H1 (cell line): ENCODE measurements at regions not wholly inside any gene's neighbourhood (a gene's known extent, or its start where the extent isn't known, plus 50 kb on each side); places are given as distances from the start of the nearest gene placed in this dataset.

ENCODE experiments used
- CTCF ChIA-PET: fragments of 300-600 bp; sonication (Branson Sonifier 250); formaldehyde crosslinking; loops from one replicate; lab custom pipeline; 2021; ENCODE audit not compliant: partially characterized antibody; lab: Charles Lee
- POLR2A ChIA-PET: fragments of 300-600 bp; sonication (Branson Sonifier 250); formaldehyde crosslinking; loops from one replicate; lab custom pipeline; 2021; ENCODE audit warnings: inconsistent platforms; ENCODE audit not compliant: partially characterized antibody; lab: Charles Lee
- DNase-seq, 2 experiments: peaks; one replicate each; pipeline versions ENCODE4 v3.0.0 to v3.0.0-alpha.2; 2010 to 2022; ENCODE audit warnings: low spot score in 2 of 2, low read depth in 1 of 2, mixed read lengths in 1 of 2
- FAIRE-seq: peaks from 2 replicates; lab custom pipeline; 2011; peaks lifted over from hg19 to GRCh38; lab: Jason Lieb, UNC
- H2AFZ ChIP-seq: 2 replicates; pipeline ENCODE4 v1.8.1; 2012; ENCODE audit warnings: low read length, inconsistent platforms
- H2AK5ac ChIP-seq: 2 replicates; pipeline ENCODE4 v1.6.1; 2013; ENCODE audit warnings: low read depth, low read length
- H2BK120ac ChIP-seq: replicated peaks from 2 replicates; pipeline ENCODE3; 2013; ENCODE audit warnings: low read depth, low read length, inconsistent platforms
- H2BK12ac ChIP-seq: 2 replicates; pipeline ENCODE4 v1.6.1; 2013; ENCODE audit warnings: low read depth, low read length
- H2BK15ac ChIP-seq: 2 replicates; pipeline ENCODE4 v1.6.1; 2013; ENCODE audit warnings: low read length
- H2BK20ac ChIP-seq: 2 replicates; pipeline ENCODE4 v1.6.1; 2013; ENCODE audit warnings: low read length
- H2BK5ac ChIP-seq: 2 replicates; pipeline ENCODE4 v1.6.1; 2013; ENCODE audit warnings: low read depth, low read length
- H3K14ac ChIP-seq: 2 replicates; pipeline ENCODE4 v1.6.1; 2013; ENCODE audit warnings: inconsistent platforms; ENCODE audit not compliant: insufficient read length
- H3K18ac ChIP-seq: 2 replicates; pipeline ENCODE4 v1.6.1; 2013; ENCODE audit warnings: low read length; ENCODE audit errors: extremely low read depth
- H3K23ac ChIP-seq: 2 replicates; pipeline ENCODE4 v1.6.1; 2013; ENCODE audit warnings: inconsistent platforms; ENCODE audit not compliant: insufficient read length
- H3K23me2 ChIP-seq: 2 replicates; pipeline ENCODE4 v1.6.1; 2013; ENCODE audit warnings: low read depth, low read length
- H3K27ac ChIP-seq: 2 replicates; pipeline ENCODE4 v1.6.1; 2011; ENCODE audit warnings: low read depth, low read length, inconsistent platforms
- H3K27me3 ChIP-seq, 4 experiments: replicated peaks in 1 of 4; 1 replicate in 1 of 4; 2 replicates in 3 of 4; pipeline versions ENCODE4 v1.6.1 to v1.8.1; 2011 to 2013; ENCODE audit warnings: low read length in 3 of 4, mild to moderate bottlenecking in 3 of 4, inconsistent platforms in 2 of 4, mixed read lengths in 2 of 4, moderate library complexity in 1 of 4; ENCODE audit not compliant: control insufficient read depth in 3 of 4, insufficient read depth in 3 of 4; ENCODE audit errors: extremely low read depth in 1 of 4
- H3K36me3 ChIP-seq, 4 experiments: 2 replicates each; pipeline versions ENCODE4 v1.6.1 to v1.8.1; 2011 to 2013; ENCODE audit warnings: mild to moderate bottlenecking in 4 of 4, low read length in 3 of 4, moderate library complexity in 2 of 4, control low read depth in 1 of 4, inconsistent platforms in 1 of 4; ENCODE audit not compliant: insufficient read depth in 4 of 4, control insufficient read depth in 2 of 4
- H3K4ac ChIP-seq: replicated peaks from 2 replicates; pipeline ENCODE3; 2013; ENCODE audit warnings: low read length, low read depth, mixed read lengths, inconsistent platforms; ENCODE audit not compliant: insufficient read length
- H3K4me1 ChIP-seq, 4 experiments: replicated peaks in 1 of 4; 1 replicate in 1 of 4; 2 replicates in 3 of 4; pipeline versions ENCODE4 v1.6.1 to v1.8.1; 2011 to 2013; ENCODE audit warnings: low read length in 3 of 4, inconsistent platforms in 2 of 4, mixed read lengths in 1 of 4; ENCODE audit not compliant: insufficient read depth in 4 of 4, control insufficient read depth in 3 of 4
- H3K4me2 ChIP-seq, 2 experiments: 2 replicates each; pipeline versions ENCODE4 v1.6.1 to v1.8.1; 2011 to 2013; ENCODE audit warnings: low read depth in 2 of 2, low read length in 2 of 2, control low read depth in 1 of 2, inconsistent platforms in 1 of 2, mild to moderate bottlenecking in 1 of 2; ENCODE audit not compliant: insufficient read depth in 1 of 2
- H3K4me3 ChIP-seq, 4 experiments: fragments of 200-600, 300-600 bp in 1 of 4; sonication (generic), shearing (Covaris generic), sonication (Bioruptor Twin) in 1 of 4; 2 replicates each; pipeline versions ENCODE4 v1.5.1 to v1.8.1; 2011 to 2016; ENCODE audit warnings: low read length in 4 of 4, low read depth in 3 of 4, control low read depth in 2 of 4, inconsistent platforms in 2 of 4, mild to moderate bottlenecking in 2 of 4, mixed read lengths in 1 of 4, moderate library complexity in 1 of 4; ENCODE audit not compliant: insufficient read depth in 2 of 4; ENCODE audit errors: extremely low read depth in 1 of 4
- H3K56ac ChIP-seq: replicated peaks from 2 replicates; pipeline ENCODE3; 2013; ENCODE audit warnings: low read depth, mild to moderate bottlenecking, mixed read lengths, low read length, inconsistent platforms; ENCODE audit not compliant: insufficient read length
- H3K79me1 ChIP-seq: 2 replicates; pipeline ENCODE4 v1.6.1; 2013; ENCODE audit warnings: low read depth, low read length, control low read depth
- H3K79me2 ChIP-seq, 2 experiments: 2 replicates each; pipeline versions ENCODE4 v1.6.1 to v1.8.1; 2012 to 2013; ENCODE audit warnings: low read length in 2 of 2, mild to moderate bottlenecking in 2 of 2, inconsistent platforms in 1 of 2; ENCODE audit not compliant: insufficient read depth in 2 of 2, control insufficient read depth in 1 of 2
- H3K9ac ChIP-seq, 4 experiments: replicated peaks in 1 of 4; 1 replicate in 1 of 4; 2 replicates in 3 of 4; pipeline versions ENCODE4 v1.6.1 to v1.8.1; 2011 to 2013; ENCODE audit warnings: low read depth in 3 of 4, low read length in 3 of 4, control low read depth in 2 of 4, mild to moderate bottlenecking in 2 of 4, moderate library complexity in 2 of 4, inconsistent platforms in 1 of 4; ENCODE audit errors: extremely low read depth in 1 of 4
- H3K9me3 ChIP-seq, 2 experiments: 2 replicates each; pipeline versions ENCODE4 v1.6.1 to v1.8.1; 2012 to 2013; ENCODE audit warnings: mild to moderate bottlenecking in 2 of 2, moderate library complexity in 2 of 2, control low read depth in 1 of 2, inconsistent platforms in 1 of 2, low read depth in 1 of 2, low read length in 1 of 2, mixed read lengths in 1 of 2; ENCODE audit not compliant: insufficient read depth in 2 of 2
- H4K20me1 ChIP-seq, 2 experiments: replicated peaks in 1 of 2; 2 replicates each; pipeline versions ENCODE3 to v1.8.1; 2011 to 2013; ENCODE audit warnings: inconsistent platforms in 2 of 2, low read length in 2 of 2, mild to moderate bottlenecking in 1 of 2; ENCODE audit not compliant: insufficient read depth in 2 of 2, control insufficient read depth in 1 of 2
- H4K5ac ChIP-seq: 2 replicates; pipeline ENCODE4 v1.6.1; 2013; ENCODE audit warnings: low read length, low read depth, mixed read lengths, inconsistent platforms; ENCODE audit not compliant: insufficient read length
- H4K8ac ChIP-seq: 2 replicates; pipeline ENCODE4 v1.8.0; 2013; ENCODE audit warnings: mild to moderate bottlenecking, moderate library complexity, low read length, inconsistent platforms; ENCODE audit not compliant: insufficient read depth; ENCODE audit errors: extremely low read depth
- H4K91ac ChIP-seq: replicated peaks from 2 replicates; pipeline ENCODE3; 2013; ENCODE audit warnings: low read length, mixed read lengths, inconsistent platforms; ENCODE audit not compliant: insufficient read length
- ASH2L ChIP-seq: fragments of 200-600, 300-600 bp; sonication (generic); IDR thresholded peaks from one replicate; pipeline ENCODE4 v1.7.1; 2017; ENCODE audit warnings: low read length
- BCL11A ChIP-seq, 2 experiments: IDR thresholded peaks; one replicate each; pipeline ENCODE4 v1.6.1; 2011; ENCODE audit warnings: low read depth in 2 of 2, low read length in 2 of 2, mild to moderate bottlenecking in 2 of 2
- GABPA ChIP-seq: IDR thresholded peaks from 2 replicates; pipeline ENCODE4 v1.6.1; 2011; ENCODE audit warnings: mild to moderate bottlenecking, low read length, moderate library complexity, borderline replicate concordance; ENCODE audit not compliant: insufficient read depth
- KDM1A ChIP-seq: fragments of 200-600, 300-600 bp; sonication (generic); IDR thresholded peaks from 2 replicates; pipeline ENCODE4 v1.7.1; 2016; ENCODE audit warnings: mild to moderate bottlenecking, low read length, borderline replicate concordance
- KDM4A ChIP-seq: IDR thresholded peaks from one replicate; pipeline ENCODE4 v1.7.1; 2012; ENCODE audit warnings: low read depth, mild to moderate bottlenecking, moderate library complexity, low read length, inconsistent platforms; ENCODE audit not compliant: severe bottlenecking
- NANOG ChIP-seq: IDR thresholded peaks from 2 replicates; pipeline ENCODE4 v1.6.1; 2011; ENCODE audit warnings: low read length, low read depth, mild to moderate bottlenecking, inconsistent platforms; ENCODE audit not compliant: insufficient read depth, poor library complexity, severe bottlenecking
- RNF2 ChIP-seq: fragments of 200-900, 300-1000 bp; sonication (generic); IDR thresholded peaks from 2 replicates; pipeline ENCODE4 v1.7.1; 2016; ENCODE audit warnings: borderline replicate concordance, low read depth, mild to moderate bottlenecking, antibody characterized with exemption, low read length; ENCODE audit not compliant: poor library complexity, severe bottlenecking; ENCODE audit errors: missing control alignments
- SAP30 ChIP-seq: fragments of 300-600 bp; sonication (generic); IDR thresholded peaks from 2 replicates; pipeline ENCODE4 v1.7.1; 2012; ENCODE audit warnings: low read length, moderate library complexity, mild to moderate bottlenecking, inconsistent platforms; ENCODE audit not compliant: insufficient read depth, insufficient replicate concordance
- WGBS, 2 experiments: shearing (Covaris generic) in 1 of 2; methylation state at CpG; one replicate each; pipeline versions ENCODE4 v1.1.6 to v1.1.7; 2013 to 2015; ENCODE audit warnings: low lambda C conversion rate in 2 of 2, mixed read lengths in 2 of 2, inconsistent platforms in 1 of 2, low coverage in 1 of 2, missing lambda C conversion rate in 1 of 2; ENCODE audit not compliant: insufficient replicate concordance in 2 of 2, insufficient coverage in 1 of 2, insufficient read length in 1 of 2; ENCODE audit errors: extremely low coverage in 1 of 2, missing lambda C conversion rate in 1 of 2; 5-methylcytosine and 5-hydroxymethylcytosine counted together
- TF ChIP-seq, protein P1 (sequence below): IDR thresholded peaks from 2 replicates; pipeline ENCODE4 v1.6.1; 2011; ENCODE audit warnings: low read length, improper control_type of control experiment
- TF ChIP-seq, protein P2 (sequence below): IDR thresholded peaks from 2 replicates; pipeline ENCODE4 v1.6.1; 2012; ENCODE audit warnings: low read length, inconsistent platforms

DNA sequence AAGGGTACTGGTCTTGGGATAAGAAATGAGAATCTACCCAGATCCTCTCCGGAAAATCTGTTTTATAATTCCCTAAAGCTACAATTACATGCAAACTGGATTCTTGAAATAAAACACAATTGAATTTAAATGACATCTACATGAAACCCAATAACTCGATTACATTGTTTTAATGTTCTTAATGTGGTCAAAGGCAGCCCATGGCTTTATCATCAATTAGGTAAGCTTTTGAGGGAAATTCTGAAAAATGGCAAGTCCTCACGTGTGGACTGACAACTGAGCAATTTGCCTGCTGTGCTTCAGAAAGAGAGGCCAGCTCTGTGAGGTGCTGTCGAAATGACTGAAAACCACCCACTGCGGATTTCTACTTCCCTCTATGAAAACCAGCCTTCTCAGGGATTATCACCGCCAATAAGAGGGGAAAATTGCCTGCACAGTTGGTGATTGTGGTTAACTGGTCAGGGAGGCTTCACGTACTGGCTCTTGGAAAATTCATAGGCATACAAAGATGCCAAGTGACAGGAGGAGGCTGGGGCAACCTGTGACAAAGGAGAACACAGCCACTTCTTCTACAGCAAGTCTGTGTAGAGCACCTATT is 200.8 kb upstream of the SLCO3A1 start:
- H2AK5ac ChIP-seq: no peak overlapping the region
- H3K56ac ChIP-seq: no peak overlapping the region
- TF ChIP-seq NANOG: no peak
- TF ChIP-seq RNF2: no peak
- TF ChIP-seq, protein P1, sequence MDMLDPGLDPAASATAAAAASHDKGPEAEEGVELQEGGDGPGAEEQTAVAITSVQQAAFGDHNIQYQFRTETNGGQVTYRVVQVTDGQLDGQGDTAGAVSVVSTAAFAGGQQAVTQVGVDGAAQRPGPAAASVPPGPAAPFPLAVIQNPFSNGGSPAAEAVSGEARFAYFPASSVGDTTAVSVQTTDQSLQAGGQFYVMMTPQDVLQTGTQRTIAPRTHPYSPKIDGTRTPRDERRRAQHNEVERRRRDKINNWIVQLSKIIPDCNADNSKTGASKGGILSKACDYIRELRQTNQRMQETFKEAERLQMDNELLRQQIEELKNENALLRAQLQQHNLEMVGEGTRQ: no peak
- no peak for TF ChIP-seq KDM4A
- TF ChIP-seq GABPA: no peak
- TF ChIP-seq, protein P2, sequence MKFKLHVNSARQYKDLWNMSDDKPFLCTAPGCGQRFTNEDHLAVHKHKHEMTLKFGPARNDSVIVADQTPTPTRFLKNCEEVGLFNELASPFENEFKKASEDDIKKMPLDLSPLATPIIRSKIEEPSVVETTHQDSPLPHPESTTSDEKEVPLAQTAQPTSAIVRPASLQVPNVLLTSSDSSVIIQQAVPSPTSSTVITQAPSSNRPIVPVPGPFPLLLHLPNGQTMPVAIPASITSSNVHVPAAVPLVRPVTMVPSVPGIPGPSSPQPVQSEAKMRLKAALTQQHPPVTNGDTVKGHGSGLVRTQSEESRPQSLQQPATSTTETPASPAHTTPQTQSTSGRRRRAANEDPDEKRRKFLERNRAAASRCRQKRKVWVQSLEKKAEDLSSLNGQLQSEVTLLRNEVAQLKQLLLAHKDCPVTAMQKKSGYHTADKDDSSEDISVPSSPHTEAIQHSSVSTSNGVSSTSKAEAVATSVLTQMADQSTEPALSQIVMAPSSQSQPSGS: no peak
- no peak for TF ChIP-seq ASH2L
- no peak for TF ChIP-seq KDM1A
- no peak for TF ChIP-seq SAP30
- no peak for TF ChIP-seq BCL11A (IDR thresholded peaks at IDR 0.05; ENCODE audit: low read depth in 2 of 2, low read length in 2 of 2)

More for the DNA sequence above, 200.8 kb upstream of the SLCO3A1 start:
- H3K9ac ChIP-seq: no peak overlapping the region
- no peak overlapping the region for H4K91ac ChIP-seq
- no peaks in the 10 kb centered on the region for H4K20me1 ChIP-seq
- no peak overlapping the region for H3K14ac ChIP-seq
- POLR2A ChIA-PET: no interaction called here
- peak overlapping the region; percentile 51; the same call in 1 of the 2 replicates for H2AFZ ChIP-seq
- H3K27ac ChIP-seq: no peak overlapping the region
- H3K9me3 ChIP-seq: no peaks in the 10 kb centered on the region
- FAIRE-seq (no peak), DNase-seq (no peak)
- CTCF ChIA-PET: no interaction called here
- no peak overlapping the region for H2BK20ac ChIP-seq
- no peaks in the 10 kb centered on the region for H3K79me1 ChIP-seq
- no peak overlapping the region for H3K4me3 ChIP-seq
- no peaks in the 10 kb centered on the region for H3K4me1 ChIP-seq
- no peak overlapping the region for H4K8ac ChIP-seq
- H3K79me2 ChIP-seq: no peaks in the 10 kb centered on the region; a peak in 1 of 4 replicates
- H2BK12ac ChIP-seq: no peak overlapping the region
- H3K23me2 ChIP-seq: no peaks in the 10 kb centered on the region; the same call in 1 of the 2 replicates
- H3K4ac ChIP-seq: no peak overlapping the region
- H4K5ac ChIP-seq: no peak overlapping the region
- no peak overlapping the region for H2BK5ac ChIP-seq
- H3K36me3 ChIP-seq: no peaks in the 10 kb centered on the region
- H3K23ac ChIP-seq: no peak overlapping the region
- WGBS, 2 experiments: 82% methylated on average over 7 of the region's 7 CpGs; no CpG with 5 or more reads in 1 of the 2 experiments
- H2BK15ac ChIP-seq: no peak overlapping the region
- H3K4me2 ChIP-seq: no peak overlapping the region
- H2BK120ac ChIP-seq: no peak overlapping the region
- H3K18ac ChIP-seq: no peak overlapping the region
- H3K27me3 ChIP-seq: no peaks in the 10 kb centered on the region
